Activated CD8-positive, alpha-beta memory T cell treated with anti-CD3 and anti-CD28 coated beads for 4 hours (primary cell): ENCODE measurements at regions not wholly inside any gene's neighbourhood (a gene's known extent, or its start where the extent isn't known, plus 50 kb on each side); places are given as distances from the start of the nearest gene placed in this dataset.
"Not testable (repeated sequence)": the region's sequence is repeated elsewhere in the genome, so short reads cannot be mapped to it uniquely, and the experiment has no call there.

Experiments
- DNase-seq, 2 donors: peaks; one replicate each; pipeline ENCODE4 v3.0.0-alpha.2; 2020; ENCODE audit warnings: low read depth in 2 of 2

GRCh38 chr2:239833269-239834109, 191.7 kb downstream of the NDUFA10 start:
- no peak for DNase-seq

DNA sequence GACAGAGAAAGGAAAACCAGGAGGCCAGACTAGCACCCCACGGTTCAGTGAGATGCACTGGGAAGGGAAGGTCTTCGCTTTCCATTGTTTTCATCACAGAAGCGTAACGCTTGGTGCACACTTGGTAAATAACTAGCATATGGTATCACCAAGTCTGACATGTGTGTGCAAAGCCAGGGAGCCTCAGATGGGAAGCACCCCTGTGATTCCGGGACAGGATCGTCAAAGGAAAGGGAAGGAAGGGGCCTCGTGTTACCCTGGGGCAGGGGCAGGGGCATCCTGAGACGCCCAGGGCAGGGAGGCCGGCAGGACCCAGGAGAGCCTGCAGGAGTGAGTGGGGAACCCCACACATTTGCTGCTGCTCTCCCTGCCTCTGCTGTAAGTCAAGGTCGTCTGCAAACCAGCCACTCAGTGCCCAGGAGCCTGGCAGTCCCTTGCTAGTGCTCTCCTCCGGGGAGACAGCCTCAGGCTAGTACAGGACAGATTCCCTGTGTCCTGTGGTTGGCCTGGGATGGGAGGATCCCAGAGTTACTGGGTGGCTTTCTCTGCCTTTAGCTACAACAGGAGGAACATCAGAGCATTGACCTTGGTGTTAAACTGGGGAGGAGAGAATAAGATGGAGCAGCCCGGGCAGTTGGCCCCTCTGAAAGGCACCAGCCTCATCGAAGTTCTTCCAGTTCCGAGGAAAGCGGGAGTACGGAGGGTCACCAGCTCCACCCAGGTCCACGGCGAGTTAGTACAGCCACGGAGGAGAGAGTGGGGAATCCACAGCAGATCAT, 192.5 kb downstream of the NDUFA10 start:
- DNase-seq = no peak

DNA sequence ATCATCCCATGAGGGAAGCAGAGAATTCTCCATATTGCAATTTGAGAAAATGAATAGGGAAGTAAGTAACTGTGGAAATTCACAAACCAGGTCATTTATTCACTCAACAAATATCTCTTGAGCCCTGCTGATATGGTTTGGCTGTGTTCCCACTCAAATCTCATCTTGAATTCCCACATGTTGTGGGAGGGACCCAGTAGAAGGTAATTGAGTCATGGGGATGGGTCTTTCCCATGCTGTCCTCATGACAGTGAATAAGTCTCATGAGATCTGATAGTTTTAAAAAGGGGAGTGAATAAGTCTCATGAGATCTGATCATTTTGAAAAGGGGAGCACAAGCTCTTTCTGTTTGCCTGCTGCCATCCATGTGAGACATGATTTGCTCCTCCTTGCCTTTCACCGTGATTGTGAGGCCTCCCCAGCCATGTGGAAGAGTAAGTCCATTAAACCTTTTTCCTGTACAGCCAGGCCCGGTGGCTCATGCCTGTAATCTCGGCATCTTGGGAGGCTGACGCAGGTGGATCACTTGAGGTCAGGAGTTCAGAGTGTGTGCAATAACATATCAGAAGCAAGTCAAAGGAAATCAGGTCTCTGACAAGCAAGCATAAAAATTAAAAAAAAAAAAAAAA, 193.2 kb downstream of the NDUFA10 start:
- DNase-seq = no peak

- no peak for DNase-seq
Measured at GRCh38 chr2:239831001-239831731, 194.0 kb downstream of the NDUFA10 start.

- DNase-seq = no peak
Measured at GRCh38 chr2:239830121-239831000, 194.8 kb downstream of the NDUFA10 start.

GRCh38 chr2:239829326-239829725, 195.8 kb downstream of the NDUFA10 start:
- DNase-seq = no peak

GRCh38 chr2:239828973-239829275, 196.2 kb downstream of the NDUFA10 start:
- not testable (repeated sequence) for DNase-seq

- DNase-seq = no peak
Measured at GRCh38 chr2:239828192-239828972, 196.8 kb downstream of the NDUFA10 start.

DNA sequence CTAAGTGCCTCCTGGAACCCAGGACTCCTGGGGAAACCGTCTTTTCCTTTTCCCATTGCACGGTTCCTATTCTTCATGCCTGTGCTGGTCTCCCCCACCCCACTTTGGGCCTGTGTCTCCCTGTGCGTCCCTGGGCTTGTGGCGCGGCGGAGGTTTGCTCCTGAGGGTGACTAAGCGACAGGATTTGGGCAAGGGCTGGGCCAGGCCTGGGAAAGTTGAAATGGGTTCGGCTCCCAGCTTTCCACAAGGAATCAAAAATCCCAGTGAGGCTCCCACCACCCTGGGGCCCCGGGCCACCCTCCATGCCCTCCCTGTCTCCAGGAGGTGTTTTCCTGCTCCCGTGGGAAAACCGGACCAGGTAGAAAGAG, 197.6 kb downstream of the NDUFA10 start:
- DNase-seq = no peak

GRCh38 chr2:239826786-239827522, 198.2 kb downstream of the NDUFA10 start:
- DNase-seq = no peak

GRCh38 chr2:239826376-239826775, 198.8 kb downstream of the NDUFA10 start:
- DNase-seq = no peak

- no peak for DNase-seq
Measured at GRCh38 chr2:239825705-239825979, 199.5 kb downstream of the NDUFA10 start.

DNA sequence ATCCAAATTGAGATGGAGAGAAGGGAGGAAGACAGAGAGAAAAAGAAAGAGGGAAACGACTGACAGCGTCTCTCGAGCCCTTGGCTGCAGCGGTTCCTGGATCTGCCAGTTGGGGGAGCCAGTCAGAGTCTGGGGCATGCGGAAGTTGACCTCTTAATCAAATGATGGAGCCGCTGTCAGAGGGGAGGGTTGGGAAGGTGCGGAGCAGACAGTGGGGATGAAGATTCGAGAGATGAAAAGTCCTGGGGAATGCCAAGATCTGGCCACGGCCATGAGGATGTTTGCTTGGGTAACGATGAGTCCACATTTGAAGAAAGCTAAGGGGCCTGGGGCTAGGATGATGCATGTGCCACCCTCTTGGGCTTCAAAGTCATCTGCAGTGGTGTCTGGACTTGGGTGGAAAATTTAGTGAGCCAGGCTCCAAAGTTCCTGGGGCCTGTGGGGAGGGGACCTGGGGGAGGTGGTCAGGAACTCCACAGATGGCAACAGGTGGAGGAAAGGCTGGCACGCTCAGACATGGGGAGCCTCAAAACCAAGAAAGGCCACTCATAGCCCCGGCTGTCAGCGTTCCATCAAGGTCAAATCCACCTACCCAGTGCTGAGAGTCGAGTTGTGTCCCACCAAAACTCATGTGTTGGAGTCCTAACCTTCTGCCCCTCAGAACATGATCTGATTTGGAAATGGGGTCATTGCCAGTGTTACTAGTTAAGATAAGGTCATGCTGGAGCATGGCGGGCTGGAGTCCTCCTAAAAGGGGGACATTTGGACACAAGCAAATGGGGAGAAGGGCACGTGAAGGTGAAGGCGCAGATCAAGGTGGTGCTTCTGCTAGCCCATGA, 200.1 kb downstream of the NDUFA10 start:
- DNase-seq = no peak

DNA sequence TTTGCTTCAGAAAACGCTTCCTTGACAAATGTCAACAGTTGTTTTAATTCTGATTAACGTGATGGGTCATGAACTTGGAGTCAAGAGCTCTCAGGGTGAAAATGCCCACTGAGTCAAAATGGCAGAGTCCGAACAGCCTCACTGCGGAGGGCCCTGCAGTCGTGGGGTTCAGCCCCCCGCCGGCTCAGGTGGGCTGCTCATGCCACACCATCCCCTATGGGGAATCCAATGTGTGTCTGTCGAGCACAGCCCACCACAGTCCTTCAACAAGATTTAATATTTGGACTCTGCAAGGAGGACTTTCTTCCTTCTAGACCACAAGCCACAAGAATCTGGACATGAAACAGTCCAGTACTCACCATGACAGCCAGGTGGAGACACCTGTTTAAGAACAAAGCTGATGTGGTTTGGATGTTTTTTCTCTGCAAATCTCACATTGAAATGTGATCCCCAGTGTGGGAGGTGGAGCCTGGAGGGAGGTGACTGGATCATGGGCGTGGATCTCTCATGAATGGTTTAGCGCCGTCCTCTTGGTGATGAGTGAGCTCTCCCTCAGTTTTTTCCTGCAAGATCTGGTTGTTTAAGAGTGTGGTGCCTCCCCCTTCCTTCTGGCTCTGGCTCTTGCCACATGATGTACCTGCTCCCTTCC, 201.0 kb downstream of the NDUFA10 start:
- no peak for DNase-seq

- DNase-seq = no peak
Measured at GRCh38 chr2:239822146-239822831, 202.9 kb downstream of the NDUFA10 start.

DNA sequence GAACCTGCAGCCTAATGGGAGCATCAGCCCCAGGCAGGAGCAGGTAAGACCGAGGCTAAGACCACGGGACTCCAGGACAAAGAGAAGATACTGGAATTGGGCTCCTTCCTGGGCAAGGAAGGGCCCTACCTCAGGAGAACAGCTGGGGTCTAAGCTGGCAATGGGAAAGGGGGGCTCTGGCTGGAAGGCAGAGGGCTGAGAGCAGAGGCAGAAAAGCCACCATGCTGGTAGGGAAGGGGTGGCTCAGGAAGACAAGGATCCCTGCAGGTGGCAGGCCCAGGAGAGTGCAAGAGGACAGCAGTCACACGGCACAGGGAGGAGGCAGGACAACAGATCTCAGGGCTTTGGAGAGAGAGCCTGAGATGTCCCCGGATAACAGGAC, 203.5 kb downstream of the NDUFA10 start:
- DNase-seq = no peak

GRCh38 chr2:239820836-239821693, 204.1 kb downstream of the NDUFA10 start:
- DNase-seq = no peak
